Astrocyte of the spinal cord (primary cell): ENCODE measurements at regions not wholly inside any gene's neighbourhood (a gene's known extent, or its start where the extent isn't known, plus 50 kb on each side); places are given as distances from the start of the nearest gene placed in this dataset.

Source experiments
- DNase-seq: peaks from one replicate; pipeline ENCODE4 v3.0.0; 2011; ENCODE audit warnings: low read depth, low spot score
- H3K4me3 ChIP-seq: 2 replicates; pipeline ENCODE4 v1.5.1; 2011; ENCODE audit warnings: low read depth, mild to moderate bottlenecking, low read length, moderate library complexity
- in situ Hi-C: cut with HindIII; loops from 2 replicates; pipeline ENCODE4 v1.10.0; 2017; ENCODE audit warnings: low sequenced_read_pairs
- TF ChIP-seq, protein P1 (sequence below): IDR thresholded peaks from 2 replicates; pipeline ENCODE4 v1.5.1; 2012; ENCODE audit warnings: low read depth, mild to moderate bottlenecking, low read length, inconsistent platforms

DNA sequence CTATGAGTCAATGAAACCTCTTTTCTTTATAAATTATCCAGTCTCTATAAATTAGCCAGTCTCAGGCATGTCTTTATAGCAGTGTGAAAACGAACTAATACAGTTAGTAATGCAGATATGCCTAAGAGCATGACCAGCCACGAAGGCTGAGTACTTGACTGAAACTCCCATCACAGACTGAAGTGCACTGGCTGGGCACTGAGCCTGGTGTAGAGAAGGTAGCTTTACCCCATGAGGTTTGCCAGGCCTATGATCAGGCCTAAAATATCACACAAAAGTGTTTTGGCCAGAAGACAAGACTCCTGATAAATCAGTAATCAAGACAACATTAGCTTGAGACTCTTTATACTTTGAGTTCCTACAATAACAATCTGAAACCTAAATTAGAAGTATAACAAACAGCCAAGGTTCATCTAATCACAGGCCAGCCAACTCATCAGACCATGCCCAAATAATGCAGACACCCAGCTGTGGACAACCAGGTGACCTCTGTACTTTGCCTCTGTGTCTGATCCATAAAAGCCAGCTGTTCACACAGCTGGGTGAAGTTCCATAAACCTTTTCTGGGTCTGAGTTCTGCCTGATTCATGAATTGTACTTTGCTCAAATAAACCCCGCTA is 771.8 kb upstream of the SLITRK1 start:
- no peak for DNase-seq
- in situ Hi-C loops, result no loop called here
- H3K4me3 ChIP-seq, result no peak overlapping the region
- TF ChIP-seq, protein P1, sequence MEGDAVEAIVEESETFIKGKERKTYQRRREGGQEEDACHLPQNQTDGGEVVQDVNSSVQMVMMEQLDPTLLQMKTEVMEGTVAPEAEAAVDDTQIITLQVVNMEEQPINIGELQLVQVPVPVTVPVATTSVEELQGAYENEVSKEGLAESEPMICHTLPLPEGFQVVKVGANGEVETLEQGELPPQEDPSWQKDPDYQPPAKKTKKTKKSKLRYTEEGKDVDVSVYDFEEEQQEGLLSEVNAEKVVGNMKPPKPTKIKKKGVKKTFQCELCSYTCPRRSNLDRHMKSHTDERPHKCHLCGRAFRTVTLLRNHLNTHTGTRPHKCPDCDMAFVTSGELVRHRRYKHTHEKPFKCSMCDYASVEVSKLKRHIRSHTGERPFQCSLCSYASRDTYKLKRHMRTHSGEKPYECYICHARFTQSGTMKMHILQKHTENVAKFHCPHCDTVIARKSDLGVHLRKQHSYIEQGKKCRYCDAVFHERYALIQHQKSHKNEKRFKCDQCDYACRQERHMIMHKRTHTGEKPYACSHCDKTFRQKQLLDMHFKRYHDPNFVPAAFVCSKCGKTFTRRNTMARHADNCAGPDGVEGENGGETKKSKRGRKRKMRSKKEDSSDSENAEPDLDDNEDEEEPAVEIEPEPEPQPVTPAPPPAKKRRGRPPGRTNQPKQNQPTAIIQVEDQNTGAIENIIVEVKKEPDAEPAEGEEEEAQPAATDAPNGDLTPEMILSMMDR, result no peak

DNA sequence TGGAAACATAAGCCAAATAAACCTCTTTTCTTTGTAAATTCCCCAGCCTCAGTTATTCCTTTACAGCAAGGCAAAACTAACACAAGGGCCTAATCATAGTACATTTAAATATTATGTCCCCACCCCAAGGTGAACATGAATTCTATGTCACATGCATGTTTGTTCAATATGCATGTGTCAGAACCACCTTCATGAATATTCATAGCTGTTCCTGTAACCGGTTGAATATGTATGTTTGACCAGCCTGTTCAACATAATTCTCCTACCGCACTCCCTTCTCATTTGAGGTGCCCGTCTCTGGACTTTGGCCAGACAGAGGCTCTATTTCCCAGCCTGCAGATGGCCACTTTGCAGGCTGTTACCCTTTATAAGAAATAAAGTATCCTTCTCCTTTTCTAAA is 769.4 kb upstream of the SLITRK1 start:
- no peak for DNase-seq
- in situ Hi-C loops, result no loop called here
- H3K4me3 ChIP-seq, result no peak overlapping the region
- TF ChIP-seq, protein P1, result no peak

DNA sequence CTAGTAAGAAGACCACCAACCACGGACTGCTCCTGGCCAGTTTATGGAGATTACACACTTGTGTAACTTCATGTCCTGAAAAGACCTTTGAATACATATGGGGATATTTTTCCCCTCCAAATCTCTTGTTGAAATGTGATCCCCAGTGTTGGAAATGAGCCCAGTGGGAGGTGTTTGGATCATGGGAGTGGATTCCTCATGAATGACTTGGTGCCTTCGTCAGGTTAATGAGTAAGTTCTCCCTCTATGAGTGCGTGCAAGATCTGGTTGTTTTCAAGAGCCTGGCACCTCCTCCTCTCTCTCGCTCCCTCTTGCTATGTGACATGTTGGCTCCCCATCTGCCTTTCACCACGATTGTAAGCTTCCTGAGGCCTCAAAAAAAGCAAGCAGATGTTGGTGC is 769.0 kb upstream of the SLITRK1 start:
- H3K4me3 ChIP-seq, result no peak overlapping the region
- DNase-seq, result peak; percentile 76
- in situ Hi-C loops, result no loop called here
- TF ChIP-seq, protein P1, result no peak

DNA sequence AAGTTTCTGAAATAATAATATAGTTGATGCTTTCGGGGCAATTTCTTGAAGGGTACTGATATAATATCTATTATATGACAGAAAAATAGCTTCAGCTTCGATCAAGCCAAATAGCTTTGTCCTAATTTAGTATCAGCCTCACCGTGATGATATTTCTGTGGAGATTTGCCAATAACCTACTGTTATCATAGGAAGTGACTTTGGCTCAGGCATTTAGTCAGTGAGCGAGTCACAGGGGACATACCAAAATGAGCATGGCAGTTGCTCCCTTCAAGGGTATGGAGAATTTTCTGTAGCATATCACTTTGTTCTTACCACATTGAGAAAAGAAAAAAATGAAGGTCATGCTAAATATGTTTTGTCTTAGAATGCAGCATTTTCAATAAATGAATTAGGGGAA is 767.6 kb upstream of the SLITRK1 start:
- no peak overlapping the region for H3K4me3 ChIP-seq
- in situ Hi-C loops, result no loop called here
- TF ChIP-seq, protein P1, result no peak
- DNase-seq, result no peak

DNA sequence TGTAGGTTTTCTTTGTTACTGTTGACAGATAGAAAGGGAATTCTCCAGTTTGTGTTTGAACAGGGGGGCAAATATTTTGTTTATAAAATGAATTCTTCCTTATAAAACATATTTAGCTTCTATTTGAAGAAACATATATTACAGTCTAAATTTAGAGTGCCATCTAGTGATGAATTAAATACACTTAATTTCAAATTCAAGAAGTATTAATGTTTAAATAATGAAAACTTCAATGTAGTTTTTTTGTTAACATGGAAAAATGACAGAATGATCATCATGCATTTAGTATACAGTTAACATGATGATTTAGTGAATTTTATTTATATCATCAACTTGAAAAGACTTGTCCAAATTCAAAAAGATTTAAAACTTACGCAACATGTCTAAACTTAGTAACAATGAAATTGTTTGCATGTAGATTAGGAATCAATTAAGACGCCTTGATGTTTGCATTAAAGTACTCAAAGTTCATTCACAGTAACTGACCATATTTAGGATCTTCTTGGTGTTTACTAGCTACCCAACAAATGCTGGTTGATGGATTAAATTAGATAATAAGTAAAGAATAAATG is 765.9 kb upstream of the SLITRK1 start:
- no peak for DNase-seq
- TF ChIP-seq, protein P1, result no peak
- no peak overlapping the region for H3K4me3 ChIP-seq
- in situ Hi-C loops, result no loop called here

DNA sequence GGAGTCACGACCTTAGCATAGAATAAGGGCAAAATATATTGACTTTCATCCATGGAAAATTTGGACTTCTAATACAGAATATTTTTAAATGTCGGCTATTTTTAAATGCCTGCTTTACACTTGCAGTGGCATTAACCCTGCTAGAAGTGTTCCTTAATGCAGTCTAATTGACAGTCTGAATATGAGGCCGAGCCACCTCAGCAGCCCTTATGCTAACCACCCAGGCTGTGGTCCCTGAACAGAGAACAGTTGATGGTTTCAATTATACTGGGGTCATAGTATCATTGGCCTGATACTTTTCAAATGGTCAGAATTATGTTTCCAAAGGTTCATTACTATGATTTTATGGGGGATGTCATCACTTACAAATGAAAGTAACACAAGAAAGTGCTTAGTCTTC is 764.7 kb upstream of the SLITRK1 start:
- TF ChIP-seq, protein P1, result no peak
- in situ Hi-C loops, result no loop called here
- DNase-seq, result no peak

More for the DNA sequence above, 764.7 kb upstream of the SLITRK1 start:
- no peak overlapping the region for H3K4me3 ChIP-seq
